ENCODE measurements at regions not wholly inside any gene's neighbourhood (a gene's known extent, or its start where the extent isn't known, plus 50 kb on each side); places are given as distances from the start of the nearest gene placed in this dataset.

DNA sequence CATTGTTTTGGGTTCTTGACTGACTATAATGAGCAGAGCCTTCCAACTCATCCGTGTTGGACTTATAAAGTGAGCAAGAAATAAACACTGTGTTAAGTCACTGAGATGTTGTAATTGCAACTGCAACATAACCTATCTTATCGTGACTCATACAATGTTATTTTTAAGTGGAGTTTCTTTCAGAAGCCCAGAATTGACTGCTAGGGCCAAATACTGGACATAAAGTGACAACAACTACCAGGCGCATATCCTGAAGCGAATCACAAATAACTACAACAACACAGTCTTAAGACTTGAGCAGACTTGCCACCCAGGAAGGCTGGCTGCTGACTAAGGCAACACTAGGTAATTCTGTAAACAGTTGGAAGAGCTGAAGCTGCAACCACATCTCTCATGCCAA, 326.6 kb downstream of the COL12A1 start:
- intact Hi-C loops (cut with micrococcal nuclease) = loop anchor here (5.0 to 10.0 kb wide), 3 partner anchors 116 to 467 kb away; no protein-coding TSS in a partner anchor
- CTCF ChIA-PET = interaction anchor here (0.6 to 1.1 kb wide), 4 partner anchors 16 to 918 kb away, joined by 3 to 6 read pairs (median 4); no protein-coding TSS in a partner anchor
- Mint-ChIP-seq H3K36me3 (ENCODE audit: insufficient read depth, unreplicated experiment) (no peaks in the 10 kb centered on the region), H3K4me3 (ENCODE audit: unreplicated experiment) (peak overlapping the region; percentile 22), H3K27me3 (ENCODE audit: insufficient read depth, unreplicated experiment) (no peaks in the 10 kb centered on the region), H3K9me3 (ENCODE audit: unreplicated experiment) (no peaks in the 10 kb centered on the region), H3K27ac (ENCODE audit: low read depth, unreplicated experiment) (peak overlapping the region; percentile 92), H3K4me1 (ENCODE audit: insufficient read depth, unreplicated experiment) (peaks cover 19% of the 10 kb centered on the region)
- POLR2A ChIA-PET = interaction anchor here (0.6 to 1.5 kb wide), 9 partner anchors 13 to 326 kb away, joined by 3 to 6 read pairs (median 3); partner anchors contain the start of gene COL12A1
- no peak for TF ChIP-seq CTCF (IDR thresholded peaks at IDR 0.05; ENCODE audit: unreplicated experiment)
- BruUV-seq (replicated peaks) = no TSS peak
- peak; percentile 90 for DNase-seq (ENCODE audit: unreplicated experiment)

GRCh38 chr6:74875193-74875592, 330.7 kb downstream of the COL12A1 start:
- H3K4me3 Mint-ChIP-seq (ENCODE audit: unreplicated experiment) = no peak overlapping the region
- no peak for DNase-seq (ENCODE audit: unreplicated experiment)
- CTCF ChIA-PET = interaction anchor here (0.6 to 1.0 kb wide), 2 partner anchors 85 to 117 kb away, joined by 3 to 4 read pairs; no protein-coding TSS in a partner anchor
- peaks cover 40% of the 10 kb centered on the region for H3K4me1 Mint-ChIP-seq (ENCODE audit: insufficient read depth, unreplicated experiment)
- H3K36me3 Mint-ChIP-seq (ENCODE audit: insufficient read depth, unreplicated experiment) = no peaks in the 10 kb centered on the region
- no peak for TF ChIP-seq CTCF (IDR thresholded peaks at IDR 0.05; ENCODE audit: unreplicated experiment)
- intact Hi-C loops (cut with micrococcal nuclease) = loop anchor here (5.0 to 10.0 kb wide), 3 partner anchors 120 to 463 kb away; no protein-coding TSS in a partner anchor
- H3K27ac Mint-ChIP-seq (ENCODE audit: low read depth, unreplicated experiment) = no peak overlapping the region
- H3K9me3 Mint-ChIP-seq (ENCODE audit: unreplicated experiment) = no peaks in the 10 kb centered on the region
- H3K27me3 Mint-ChIP-seq (ENCODE audit: insufficient read depth, unreplicated experiment) = no peaks in the 10 kb centered on the region
- BruUV-seq (replicated peaks) = no TSS peak
- POLR2A ChIA-PET = no interaction called here

DNA sequence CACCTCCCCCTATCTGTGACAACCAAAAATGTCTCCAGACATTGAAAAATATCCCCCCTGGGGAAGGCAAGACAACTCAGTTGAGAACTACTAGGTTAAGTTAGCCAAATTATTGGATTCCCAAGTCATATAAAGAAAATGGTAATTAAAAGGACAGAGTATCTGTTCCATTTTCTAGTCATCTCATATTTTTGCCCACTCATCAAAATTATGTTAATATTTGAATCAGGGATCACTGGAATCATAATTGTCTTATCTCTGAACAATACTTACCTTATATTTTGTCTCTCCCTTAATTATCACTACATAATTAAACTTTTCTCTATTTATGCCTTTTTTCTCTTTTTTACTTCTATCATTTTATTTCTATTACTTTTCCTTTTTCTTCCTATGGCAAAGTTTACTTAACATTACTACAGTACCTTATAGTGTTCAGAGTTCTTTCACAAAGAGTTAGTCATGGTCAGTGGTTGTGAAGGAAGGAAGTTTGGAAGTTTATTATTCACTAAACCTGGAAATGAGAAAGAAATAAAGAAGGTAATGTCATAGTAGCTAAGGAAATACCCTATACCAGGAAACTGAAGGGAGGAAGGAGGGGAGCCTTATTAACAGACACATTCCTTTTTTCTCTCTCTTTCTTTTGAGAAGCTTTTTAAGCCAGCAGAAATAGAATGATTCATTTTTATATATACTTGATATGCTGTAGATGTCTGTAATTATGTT, 332.9 kb downstream of the COL12A1 start:
- Mint-ChIP-seq H3K36me3 (ENCODE audit: insufficient read depth, unreplicated experiment) (no peaks in the 10 kb centered on the region), H3K4me3 (ENCODE audit: unreplicated experiment) (no peak overlapping the region), H3K27me3 (ENCODE audit: insufficient read depth, unreplicated experiment) (no peaks in the 10 kb centered on the region), H3K9me3 (ENCODE audit: unreplicated experiment) (no peaks in the 10 kb centered on the region), H3K4me1 (ENCODE audit: insufficient read depth, unreplicated experiment) (peaks cover 22% of the 10 kb centered on the region), H3K27ac (ENCODE audit: low read depth, unreplicated experiment) (no peak overlapping the region)
- no peak for DNase-seq (ENCODE audit: unreplicated experiment)
- POLR2A ChIA-PET = no interaction called here
- intact Hi-C loops (cut with micrococcal nuclease) = loop anchor here (10.0 kb wide), 2 partner anchors 122 to 268 kb away; no protein-coding TSS in a partner anchor
- no TSS peak for BruUV-seq (replicated peaks)
- CTCF ChIA-PET = interaction anchor here (0.7 kb wide), 1 partner anchor 181 kb away, joined by 3 read pairs; no protein-coding TSS in a partner anchor
- TF ChIP-seq CTCF (IDR thresholded peaks at IDR 0.05; ENCODE audit: unreplicated experiment) = no peak

- BruUV-seq (replicated peaks) = no TSS peak
These were observed 334.1 kb downstream of the COL12A1 start for GRCh38 chr6:74871757-74872156.

More at GRCh38 chr6:74871757-74872156, 334.1 kb downstream of the COL12A1 start:
- H3K36me3 Mint-ChIP-seq (ENCODE audit: insufficient read depth, unreplicated experiment) = no peaks in the 10 kb centered on the region
- H3K27me3 Mint-ChIP-seq (ENCODE audit: insufficient read depth, unreplicated experiment) = no peaks in the 10 kb centered on the region
- TF ChIP-seq CTCF (IDR thresholded peaks at IDR 0.05; ENCODE audit: unreplicated experiment) = no peak
- peak; percentile 93 for DNase-seq (ENCODE audit: unreplicated experiment)
- H3K4me1 Mint-ChIP-seq (ENCODE audit: insufficient read depth, unreplicated experiment) = peaks cover 22% of the 10 kb centered on the region
- H3K27ac Mint-ChIP-seq (ENCODE audit: low read depth, unreplicated experiment) = no peak overlapping the region
- POLR2A ChIA-PET = no interaction called here
- no peak overlapping the region for H3K4me3 Mint-ChIP-seq (ENCODE audit: unreplicated experiment)
- no peaks in the 10 kb centered on the region for H3K9me3 Mint-ChIP-seq (ENCODE audit: unreplicated experiment)
- CTCF ChIA-PET = no interaction called here
- intact Hi-C loops (cut with micrococcal nuclease) = loop anchor here (10.0 kb wide), 2 partner anchors 123 to 267 kb away; no protein-coding TSS in a partner anchor
